SK-N-SH treated with all-trans-retinoic acid at 6 μM for 48 hours (cell line): ENCODE measurements at regions not wholly inside any gene's neighbourhood (a gene's known extent, or its start where the extent isn't known, plus 50 kb on each side); places are given as distances from the start of the nearest gene placed in this dataset.

ENCODE experiments used
- PATZ1 ChIP-seq: fragments of 250-450 bp; sonication (Bioruptor Pico); IDR thresholded peaks from 2 replicates; pipeline ENCODE4 v1.8.0; 2020; ENCODE audit warnings: mild to moderate bottlenecking, moderate library complexity, borderline replicate concordance
- ZFP3 ChIP-seq: fragments of 250-450 bp; sonication (Bioruptor Pico); IDR thresholded peaks from 2 replicates; pipeline ENCODE4 v1.5.0; 2020; ENCODE audit warnings: mild to moderate bottlenecking, moderate library complexity
- ZFP30 ChIP-seq: fragments of 450-650 bp; formaldehyde crosslinking; IDR thresholded peaks from 2 replicates; pipeline ENCODE4 v1.5.0; 2022; ENCODE audit warnings: mild to moderate bottlenecking, moderate library complexity

GRCh38 chr4:132709056-132709455 is 440.0 kb upstream of the PCDH10 start:
- no peak for TF ChIP-seq PATZ1 (CRISPR knock-in tag)
- no peak for TF ChIP-seq ZFP3 (CRISPR knock-in tag)
- TF ChIP-seq ZFP30 (CRISPR knock-in tag), result no peak
